Stomach smooth muscle (tissue), 2 donors: ENCODE measurements at regions not wholly inside any gene's neighbourhood (a gene's known extent, or its start where the extent isn't known, plus 50 kb on each side); places are given as distances from the start of the nearest gene placed in this dataset.
A peak's percentile ranks its signal among the peaks of the same experiment; 100 is the strongest.

ENCODE experiments used
- H3K27ac ChIP-seq: one replicate; pipeline ENCODE4 v1.7.0; 2013; ENCODE audit warnings: mild to moderate bottlenecking, low read length, inconsistent platforms
- H3K27me3 ChIP-seq, 2 donors: one replicate each; pipeline ENCODE4 v1.7.0; 2013; ENCODE audit warnings: low read length in 2 of 2; ENCODE audit not compliant: insufficient read depth in 2 of 2, control insufficient read depth in 1 of 2
- H3K36me3 ChIP-seq, 2 donors: one replicate each; pipeline ENCODE4 v1.7.0; 2013; ENCODE audit warnings: low read length in 2 of 2; ENCODE audit not compliant: control insufficient read depth in 2 of 2, insufficient read depth in 2 of 2
- H3K4me1 ChIP-seq: one replicate; pipeline ENCODE4 v1.7.0; 2013; ENCODE audit warnings: low read length; ENCODE audit not compliant: control insufficient read depth, insufficient read depth
- H3K4me3 ChIP-seq, 2 donors: one replicate each; pipeline ENCODE4 v1.7.0; 2013; ENCODE audit warnings: low read length in 2 of 2
- H3K9ac ChIP-seq, 2 donors: one replicate each; pipeline ENCODE4 v1.7.0; 2013; ENCODE audit warnings: low read length in 2 of 2, mild to moderate bottlenecking in 1 of 2
- H3K9me3 ChIP-seq, 2 donors: one replicate each; pipeline ENCODE4 v1.7.0; 2013; ENCODE audit warnings: low read length in 2 of 2; ENCODE audit not compliant: control insufficient read depth in 2 of 2
- donor health status: healthy.
- donor health status: Pancreatic carcinoma.

GRCh38 chr15:66841953-66842681 lies 140.1 kb downstream of the SMAD6 start:
- Histone ChIP-seq H3K9ac (peak overlapping the region; percentile 77 to 79), H3K9me3 (no peaks in the 10 kb centered on the region), H3K4me1 (peaks cover 16% of the 10 kb centered on the region), H3K27ac (peak overlapping the region; percentile 92), H3K27me3 (no peaks in the 10 kb centered on the region), H3K36me3 (no peaks in the 10 kb centered on the region), H3K4me3 (peak overlapping the region; percentile 63 to 73)

GRCh38 chr15:66842710-66843441 lies 140.8 kb downstream of the SMAD6 start:
- H3K27me3 ChIP-seq, result no peaks in the 10 kb centered on the region
- peak overlapping the region; percentile 62 for H3K27ac ChIP-seq
- peaks cover 16% of the 10 kb centered on the region for H3K4me1 ChIP-seq
- no peaks in the 10 kb centered on the region for H3K9me3 ChIP-seq
- H3K4me3 ChIP-seq, result peak overlapping the region; percentile 60 to 73
- H3K36me3 ChIP-seq, result no peaks in the 10 kb centered on the region
- H3K9ac ChIP-seq, result peak overlapping the region; percentile 52 to 78

- Histone ChIP-seq H3K27ac (peak overlapping the region; percentile 62), H3K4me3 (peak overlapping the region in 1 of 2 donors; percentile 73)
These were observed 141.5 kb downstream of the SMAD6 start for GRCh38 chr15:66843581-66843980.

GRCh38 chr15:66844041-66844746 lies 142.2 kb downstream of the SMAD6 start:
- Histone ChIP-seq H3K4me1 (peaks cover 16% of the 10 kb centered on the region), H3K27ac (no peak overlapping the region), H3K9ac (no peak overlapping the region), H3K36me3 (no peaks in the 10 kb centered on the region), H3K27me3 (no peaks in the 10 kb centered on the region), H3K9me3 (no peaks in the 10 kb centered on the region), H3K4me3 (no peak overlapping the region)

More at GRCh38 chr15:66843581-66843980, 141.5 kb downstream of the SMAD6 start:
- Histone ChIP-seq H3K4me1 (peaks cover 16% of the 10 kb centered on the region), H3K9ac (no peak overlapping the region), H3K36me3 (no peaks in the 10 kb centered on the region), H3K27me3 (no peaks in the 10 kb centered on the region), H3K9me3 (no peaks in the 10 kb centered on the region)

- peaks cover 16% of the 10 kb centered on the region for H3K4me1 ChIP-seq
- no peak overlapping the region for H3K27ac ChIP-seq
- H3K9ac ChIP-seq, result no peak overlapping the region
- no peak overlapping the region for H3K4me3 ChIP-seq
- H3K9me3 ChIP-seq, result no peaks in the 10 kb centered on the region
- H3K27me3 ChIP-seq, result no peaks in the 10 kb centered on the region
- H3K36me3 ChIP-seq, result no peaks in the 10 kb centered on the region
These were observed 142.7 kb downstream of the SMAD6 start for GRCh38 chr15:66844747-66845145.

GRCh38 chr15:66845266-66845785 lies 143.3 kb downstream of the SMAD6 start:
- no peak overlapping the region for H3K27ac ChIP-seq
- H3K9ac ChIP-seq, result no peak overlapping the region
- H3K9me3 ChIP-seq, result no peaks in the 10 kb centered on the region
- H3K36me3 ChIP-seq, result no peaks in the 10 kb centered on the region
- no peak overlapping the region for H3K4me3 ChIP-seq
- H3K27me3 ChIP-seq, result no peaks in the 10 kb centered on the region
- peaks cover 17% of the 10 kb centered on the region for H3K4me1 ChIP-seq

- Histone ChIP-seq H3K27ac (no peak overlapping the region), H3K27me3 (no peaks in the 10 kb centered on the region), H3K9ac (no peak overlapping the region), H3K4me3 (no peak overlapping the region), H3K4me1 (peaks cover 24% of the 10 kb centered on the region), H3K9me3 (no peaks in the 10 kb centered on the region), H3K36me3 (no peaks in the 10 kb centered on the region)
These were observed 144.0 kb downstream of the SMAD6 start for GRCh38 chr15:66846031-66846430.

GRCh38 chr15:66846811-66847210 lies 144.8 kb downstream of the SMAD6 start:
- Histone ChIP-seq H3K36me3 (no peaks in the 10 kb centered on the region), H3K27ac (no peak overlapping the region), H3K4me1 (peaks cover 28% of the 10 kb centered on the region), H3K27me3 (no peaks in the 10 kb centered on the region), H3K9ac (no peak overlapping the region), H3K4me3 (no peak overlapping the region), H3K9me3 (no peaks in the 10 kb centered on the region)

GRCh38 chr15:66847565-66847991 lies 145.5 kb downstream of the SMAD6 start:
- Histone ChIP-seq H3K4me1 (peaks cover 26% of the 10 kb centered on the region), H3K4me3 (no peak overlapping the region), H3K36me3 (no peaks in the 10 kb centered on the region), H3K27me3 (no peaks in the 10 kb centered on the region), H3K9ac (no peak overlapping the region), H3K9me3 (no peaks in the 10 kb centered on the region), H3K27ac (no peak overlapping the region)

GRCh38 chr15:66848116-66848515 lies 146.1 kb downstream of the SMAD6 start:
- H3K27ac ChIP-seq, result no peak overlapping the region
- H3K9me3 ChIP-seq, result no peaks in the 10 kb centered on the region
- peaks cover 23% of the 10 kb centered on the region for H3K4me1 ChIP-seq

More at GRCh38 chr15:66848116-66848515, 146.1 kb downstream of the SMAD6 start:
- Histone ChIP-seq H3K36me3 (no peaks in the 10 kb centered on the region), H3K9ac (no peak overlapping the region), H3K4me3 (no peak overlapping the region), H3K27me3 (no peaks in the 10 kb centered on the region)
